ENCODE measurements at regions not wholly inside any gene's neighbourhood (a gene's known extent, or its start where the extent isn't known, plus 50 kb on each side); places are given as distances from the start of the nearest gene placed in this dataset.

GRCh38 chr15:94053626-94054025 lies 177.7 kb upstream of the MCTP2 start:
- no peak for DNase-seq (ENCODE audit: low spot score)

- DNase-seq (ENCODE audit: low spot score): no peak
Observed at GRCh38 chr15:94052711-94053110, 178.7 kb upstream of the MCTP2 start.

DNA sequence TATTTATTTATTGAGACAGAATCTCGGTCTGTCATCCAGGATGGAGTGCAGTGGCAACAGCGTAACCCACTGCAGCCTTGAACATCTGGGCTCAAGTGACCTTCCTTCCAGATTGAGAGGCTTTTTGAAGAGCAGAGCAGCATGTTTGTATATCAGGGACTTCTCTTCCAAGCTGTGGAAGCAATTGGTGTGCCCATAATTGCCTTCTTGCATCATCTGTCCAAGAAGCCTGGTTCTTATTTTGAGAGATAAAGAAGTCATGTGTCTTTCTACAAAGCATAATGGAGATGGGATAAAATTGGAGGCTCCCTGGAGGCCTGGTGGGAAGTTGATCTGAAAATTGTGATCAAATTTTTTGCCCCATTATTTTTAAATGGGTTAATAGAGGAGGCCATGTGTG lies 183.8 kb upstream of the MCTP2 start:
- no peak for DNase-seq (ENCODE audit: low spot score)

DNA sequence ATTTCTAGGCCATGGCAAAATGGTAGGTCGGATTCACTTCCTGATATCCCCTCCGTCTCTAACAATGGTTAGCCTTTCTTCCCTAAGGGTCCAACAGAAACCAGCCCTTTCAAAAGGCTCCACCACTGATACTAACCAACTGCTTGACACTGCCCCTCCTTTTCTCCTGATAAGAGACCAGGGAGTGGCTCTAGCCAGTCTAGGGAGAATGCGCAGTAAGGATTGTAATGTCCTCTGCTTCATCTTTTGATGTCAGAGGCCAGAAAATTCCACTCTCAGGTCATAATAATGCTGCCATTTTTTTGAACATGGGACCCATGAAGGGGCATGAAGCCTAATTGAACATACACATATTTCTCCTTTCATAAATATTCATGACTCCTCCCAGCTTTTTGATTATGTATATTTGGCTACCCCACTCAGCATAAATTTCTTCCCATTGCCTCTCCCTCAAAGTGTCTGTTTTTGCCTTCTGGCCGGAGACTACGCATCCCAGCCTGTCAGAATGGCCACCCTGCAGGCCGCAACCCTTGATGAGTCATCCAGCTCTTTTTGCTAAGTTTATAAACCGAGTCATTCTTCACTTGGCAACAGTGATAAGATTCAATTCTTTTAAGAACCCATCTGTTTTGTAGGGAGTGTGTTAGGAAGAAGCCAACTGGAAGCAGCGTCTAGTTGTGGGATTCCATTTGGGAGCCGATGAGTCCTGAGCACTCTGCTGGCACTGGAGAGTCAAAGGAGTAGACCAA lies 189.0 kb upstream of the MCTP2 start:
- DNase-seq (ENCODE audit: low spot score): no peak

- no peak for DNase-seq (ENCODE audit: low spot score)
Observed at GRCh38 chr15:94041746-94042145, 189.6 kb upstream of the MCTP2 start.

DNA sequence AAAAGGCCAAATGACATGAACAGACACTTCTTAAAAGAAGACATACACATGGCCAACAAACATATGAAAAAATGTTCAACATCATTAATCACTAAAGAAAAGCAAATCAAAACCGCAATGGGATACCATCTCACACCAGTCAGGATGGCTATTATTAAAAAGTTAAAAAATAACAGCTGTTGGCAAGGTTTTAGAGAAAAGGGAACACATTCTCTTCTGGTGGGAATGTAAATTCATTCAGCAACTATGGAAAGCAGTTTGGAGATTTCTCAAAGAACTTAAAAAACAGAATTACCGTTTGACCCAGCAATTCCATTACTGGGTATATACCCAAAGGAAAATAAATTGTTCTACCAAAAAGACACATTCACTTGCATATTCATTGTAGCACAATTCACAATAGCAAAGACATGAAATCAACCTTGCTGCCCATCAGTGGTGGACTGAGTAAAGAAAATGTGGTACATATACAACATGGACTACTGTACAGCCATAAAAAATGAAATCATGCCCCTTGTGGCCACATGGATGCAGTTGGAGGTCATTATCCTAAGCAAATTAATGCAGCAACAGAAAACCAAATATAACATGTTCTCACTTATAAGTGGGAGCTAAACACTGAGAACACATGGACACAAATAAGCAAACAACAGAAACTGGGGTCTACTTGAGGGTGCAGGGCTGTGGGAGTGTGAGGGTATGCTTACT lies 190.7 kb upstream of the MCTP2 start:
- DNase-seq (ENCODE audit: low spot score): no peak

GRCh38 chr15:94036156-94036555 lies 195.2 kb upstream of the MCTP2 start:
- no peak for DNase-seq (ENCODE audit: low spot score)

- DNase-seq (ENCODE audit: low spot score): no peak
Observed at GRCh38 chr15:94033683-94034020, 197.7 kb upstream of the MCTP2 start.

- DNase-seq (ENCODE audit: low spot score): no peak
Observed at GRCh38 chr15:94033014-94033682, 198.2 kb upstream of the MCTP2 start.

DNA sequence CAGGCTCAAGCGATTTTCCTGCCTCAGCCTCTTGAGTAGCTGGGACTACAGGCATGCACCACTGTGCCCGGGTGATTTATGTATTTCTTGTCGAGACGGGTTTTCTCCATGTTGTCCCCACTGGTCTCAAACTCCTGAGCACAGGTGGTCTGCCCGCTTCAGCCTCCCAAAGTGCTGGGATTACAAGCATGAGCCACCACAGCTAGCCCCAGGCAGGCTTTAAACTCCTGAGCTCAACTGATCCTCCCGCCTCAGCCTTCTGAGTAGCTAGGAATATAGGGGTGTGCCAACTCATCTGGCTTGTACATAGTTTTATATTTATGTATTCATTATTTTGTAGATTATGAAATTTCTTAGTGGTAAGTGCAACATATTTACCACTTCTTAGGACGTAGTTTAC lies 198.8 kb upstream of the MCTP2 start:
- no peak for DNase-seq (ENCODE audit: low spot score)

DNA sequence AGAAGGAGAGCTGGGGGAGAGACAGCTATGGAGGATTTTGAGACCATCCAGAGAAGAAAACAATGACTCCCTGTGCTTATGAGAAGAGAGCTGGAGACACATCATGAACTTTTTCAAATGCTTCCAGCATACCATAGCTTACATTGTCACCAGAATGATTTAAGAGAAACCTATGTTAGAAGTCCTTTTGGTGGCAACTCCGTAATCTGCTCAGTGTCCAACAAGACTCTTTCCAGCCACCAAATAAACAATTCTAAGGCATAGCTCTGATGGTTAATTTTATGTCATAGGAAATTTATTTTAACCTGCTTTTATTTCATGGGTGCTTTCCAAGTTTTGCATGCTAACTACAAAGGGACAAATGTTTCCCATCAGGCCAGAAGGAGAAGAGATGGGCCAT lies 200.3 kb upstream of the MCTP2 start:
- DNase-seq (ENCODE audit: low spot score): no peak

DNA sequence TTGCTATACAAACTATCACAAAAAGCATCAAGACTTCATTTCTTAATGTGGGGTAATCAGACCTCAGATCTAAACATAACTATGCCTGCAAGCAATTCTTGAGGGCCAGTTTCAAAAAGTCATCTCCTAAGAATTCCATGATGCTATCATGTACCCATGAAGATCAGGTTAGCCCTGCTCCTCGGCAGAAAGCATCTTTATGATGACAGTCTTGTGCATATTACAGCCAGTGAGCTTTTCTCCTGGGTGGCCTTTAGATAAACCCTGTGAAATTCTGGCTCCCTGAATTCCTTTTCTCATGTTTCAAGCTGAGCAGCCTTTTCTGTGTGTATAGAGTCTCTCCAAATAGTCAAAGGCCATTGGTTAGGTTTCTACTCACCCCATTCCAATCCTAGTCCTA lies 201.9 kb upstream of the MCTP2 start:
- no peak for DNase-seq (ENCODE audit: low spot score)

- no peak for DNase-seq (ENCODE audit: low spot score)
Observed at GRCh38 chr15:94028809-94029208, 202.6 kb upstream of the MCTP2 start.

DNA sequence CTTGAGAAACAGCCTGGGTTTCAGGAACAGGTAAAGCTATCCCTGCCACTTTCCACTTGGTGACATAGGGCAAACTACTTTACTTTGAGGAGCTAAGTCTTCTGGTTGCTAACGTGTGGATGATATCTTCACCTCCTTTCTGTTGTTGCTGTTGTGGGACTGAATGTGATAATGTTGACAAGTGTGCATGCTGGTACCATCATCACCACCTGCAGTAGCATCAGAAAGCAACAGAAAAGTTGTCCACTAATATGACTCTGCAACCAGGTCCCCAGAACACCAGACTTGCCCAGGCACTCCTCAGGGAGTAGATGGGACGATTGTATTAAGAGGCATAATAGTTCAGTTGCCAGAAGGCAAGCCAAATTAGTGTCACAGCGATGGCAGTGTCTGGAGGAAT lies 203.2 kb upstream of the MCTP2 start:
- DNase-seq (ENCODE audit: low spot score): no peak

GRCh38 chr15:94027581-94027980 lies 203.8 kb upstream of the MCTP2 start:
- DNase-seq (ENCODE audit: low spot score): no peak

GRCh38 chr15:94026458-94027304 lies 204.7 kb upstream of the MCTP2 start:
- peak; percentile 48 for DNase-seq (ENCODE audit: low spot score)

GRCh38 chr15:94023531-94023930 lies 207.8 kb upstream of the MCTP2 start:
- DNase-seq (ENCODE audit: low spot score): no peak

DNA sequence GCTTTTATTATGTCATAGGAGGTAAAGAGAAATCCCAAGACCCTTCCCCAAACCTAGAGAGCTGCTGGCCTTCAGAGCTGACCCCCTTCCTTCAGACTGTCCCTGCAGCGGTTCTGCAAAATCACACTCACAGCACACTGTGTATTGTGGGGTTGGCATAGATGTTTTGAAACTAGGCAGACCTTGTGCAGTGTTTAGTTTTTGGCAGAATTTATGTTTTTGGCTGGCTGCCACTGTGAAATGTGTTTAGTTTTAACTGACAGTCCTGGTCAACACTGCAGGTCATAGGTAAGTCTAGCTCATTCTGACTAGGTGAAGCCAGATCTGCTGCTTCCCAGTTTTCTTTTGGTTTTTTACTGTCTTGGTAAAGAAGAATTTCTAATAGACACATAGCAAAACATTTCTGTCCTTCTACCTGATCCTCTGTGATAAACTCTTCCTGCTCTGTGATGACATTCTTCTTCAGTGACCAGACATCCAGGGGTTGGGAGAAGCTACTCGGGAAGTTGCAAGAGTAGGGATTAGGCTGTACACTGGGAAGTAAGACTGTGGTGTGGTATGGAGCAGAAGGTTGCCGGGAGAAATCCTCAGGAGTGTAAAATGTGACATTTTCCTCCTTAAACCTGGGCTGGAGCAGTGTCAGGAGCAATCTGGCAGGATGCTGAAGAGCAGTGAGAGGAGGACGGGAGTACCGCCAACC lies 209.6 kb upstream of the MCTP2 start:
- DNase-seq (ENCODE audit: low spot score): no peak

GRCh38 chr15:94019062-94019461 lies 212.3 kb upstream of the MCTP2 start:
- no peak for DNase-seq (ENCODE audit: low spot score)

DNA sequence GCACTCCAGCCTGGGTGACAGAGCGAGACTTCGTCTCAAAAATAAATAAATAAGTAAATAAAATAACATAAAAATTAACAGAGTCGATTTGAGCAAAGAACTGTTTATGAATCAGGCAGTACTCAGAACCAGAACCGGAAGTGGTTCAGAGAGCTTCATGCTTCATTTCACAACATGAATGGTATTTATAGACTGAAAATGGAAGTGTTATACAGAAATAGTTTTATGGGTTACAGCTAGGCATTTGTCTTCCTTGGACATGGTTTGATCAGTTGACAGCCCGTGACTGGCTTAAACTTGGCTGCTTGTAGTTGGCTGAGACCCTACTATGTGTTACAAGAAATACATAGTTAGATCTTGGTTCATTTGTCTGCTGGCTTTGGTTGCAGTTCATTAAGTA lies 216.0 kb upstream of the MCTP2 start:
- no peak for DNase-seq (ENCODE audit: low spot score)

- DNase-seq (ENCODE audit: low spot score): peak; percentile 22
Observed at GRCh38 chr15:94008104-94009074, 223.0 kb upstream of the MCTP2 start.

Measured in SW480 (cell line).